ENCODE measurements at regions not wholly inside any gene's neighbourhood (a gene's known extent, or its start where the extent isn't known, plus 50 kb on each side); places are given as distances from the start of the nearest gene placed in this dataset.

GRCh38 chr22:49356428-49356827 is 471.2 kb downstream of the BRD1 start:
- no peaks in the 10 kb centered on the region for H3K4me1 ChIP-seq (ENCODE audit: insufficient read depth)
- no peaks in the 10 kb centered on the region for H3K36me3 ChIP-seq
- TF ChIP-seq EP300 (IDR thresholded peaks at IDR 0.05) (no peak), POLR2A (IDR thresholded peaks at IDR 0.05) (no peak), CTCF (IDR thresholded peaks at IDR 0.05) (no peak)
- intact Hi-C loops (cut with DNase I), result no loop called here
- no peaks in the 10 kb centered on the region for H3K9me3 ChIP-seq
- H3K27me3 ChIP-seq, result no peaks in the 10 kb centered on the region
- H3K4me3 ChIP-seq, result no peak overlapping the region
- no peak for DNase-seq
- H3K27ac ChIP-seq, result no peak overlapping the region
- 88 to 93% (median 92%) methylated on average over 3 of the region's 3 CpGs for WGBS, 3 donors

GRCh38 chr22:49355211-49355920 is 472.3 kb downstream of the BRD1 start:
- intact Hi-C loops (cut with DNase I), result no loop called here
- WGBS, 3 donors, result 74 to 79% (median 75%) methylated on average over 18 of the region's 18 CpGs
- DNase-seq, result no peak
- no peak overlapping the region for H3K4me3 ChIP-seq
- no peaks in the 10 kb centered on the region for H3K4me1 ChIP-seq (ENCODE audit: insufficient read depth)
- no peak overlapping the region for H3K27ac ChIP-seq
- H3K36me3 ChIP-seq, result no peaks in the 10 kb centered on the region
- TF ChIP-seq POLR2A (IDR thresholded peaks at IDR 0.05) (no peak), CTCF (IDR thresholded peaks at IDR 0.05) (no peak), EP300 (IDR thresholded peaks at IDR 0.05) (no peak)
- H3K27me3 ChIP-seq, result no peaks in the 10 kb centered on the region
- H3K9me3 ChIP-seq, result no peaks in the 10 kb centered on the region

- H3K9me3 ChIP-seq, result no peaks in the 10 kb centered on the region
- no peaks in the 10 kb centered on the region for H3K27me3 ChIP-seq
- TF ChIP-seq POLR2A (IDR thresholded peaks at IDR 0.05) (no peak), EP300 (IDR thresholded peaks at IDR 0.05) (no peak), CTCF (IDR thresholded peaks at IDR 0.05) (no peak)
- no peaks in the 10 kb centered on the region for H3K36me3 ChIP-seq
- no peak overlapping the region for H3K27ac ChIP-seq
- intact Hi-C loops (cut with DNase I), result no loop called here
- no peaks in the 10 kb centered on the region for H3K4me1 ChIP-seq (ENCODE audit: insufficient read depth)
- H3K4me3 ChIP-seq, result no peak overlapping the region
- DNase-seq, result no peak
- 53 to 66% (median 53%) methylated on average over 14 of the region's 14 CpGs for WGBS, 3 donors
Measured at GRCh38 chr22:49354516-49355210, 473.0 kb downstream of the BRD1 start.

GRCh38 chr22:49353235-49353634 is 474.4 kb downstream of the BRD1 start:
- intact Hi-C loops (cut with DNase I), result no loop called here
- H3K27ac ChIP-seq, result no peak overlapping the region
- no peaks in the 10 kb centered on the region for H3K4me1 ChIP-seq (ENCODE audit: insufficient read depth)
- 86 to 89% (median 89%) methylated on average over 17 of the region's 17 CpGs for WGBS, 3 donors
- no peaks in the 10 kb centered on the region for H3K36me3 ChIP-seq
- H3K9me3 ChIP-seq, result no peaks in the 10 kb centered on the region
- no peaks in the 10 kb centered on the region for H3K27me3 ChIP-seq
- DNase-seq, result no peak
- no peak overlapping the region for H3K4me3 ChIP-seq
- TF ChIP-seq EP300 (IDR thresholded peaks at IDR 0.05), result no peak
- TF ChIP-seq CTCF (IDR thresholded peaks at IDR 0.05), result no peak
- TF ChIP-seq POLR2A (IDR thresholded peaks at IDR 0.05), result no peak
